GM12878 (cell line): ENCODE measurements at regions not wholly inside any gene's neighbourhood (a gene's known extent, or its start where the extent isn't known, plus 50 kb on each side); places are given as distances from the start of the nearest gene placed in this dataset.
A peak's percentile ranks its signal among the peaks of the same experiment; 100 is the strongest.

Experiments used
- ATAC-seq: fragments of 200-7000 bp; cut with Tn5 transposase; 3 replicates; pipeline ENCODE4 v1.9.1; 2020; ENCODE audit warnings: mild to moderate bottlenecking, moderate library complexity
- BruUV-seq: library from RNA; stranded (reverse); fragments of 400-500 nt; replicated peaks from 2 replicates; lab custom pipeline; 2021; lab: Mats Ljungman, UMichigan
- CTCF ChIA-PET: fragments of 300-600 bp; sonication (Branson Sonifier 250); formaldehyde crosslinking; extraction: SDS; loops from one replicate; lab custom pipeline; 2021; ENCODE audit warnings: inconsistent platforms; lab: Yijun Ruan, JAX
- POLR2A ChIA-PET: fragments of 350-600 bp; formaldehyde crosslinking; extraction: SDS; loops from one replicate; lab custom pipeline; 2021; ENCODE audit warnings: inconsistent platforms; lab: Charles Lee
- RAD21 ChIA-PET: fragments of 300-600 bp; sonication (Branson Sonifier 250); formaldehyde crosslinking; loops from one replicate; lab custom pipeline; 2023; ENCODE audit warnings: antibody characterized with exemption; ENCODE audit not compliant: unreplicated experiment; lab: Charles Lee
- SMC1A ChIA-PET: fragments of 300-600 bp; sonication (Branson Sonifier 250); formaldehyde crosslinking; loops from one replicate; lab custom pipeline; 2023; ENCODE audit not compliant: unreplicated experiment, uncharacterized antibody; lab: Charles Lee
- DNase-seq: peaks from one replicate; pipeline ENCODE4 v3.0.0-alpha.2; 2011; ENCODE audit warnings: low read depth, low spot score
- FAIRE-seq: peaks from 3 replicates; lab custom pipeline; 2011; peaks lifted over from hg19 to GRCh38; lab: Jason Lieb, UNC
- H2AFZ ChIP-seq: 2 replicates; pipeline ENCODE4 v1.6.0; 2011; ENCODE audit warnings: low read depth, low read length, control low read depth; ENCODE audit not compliant: control insufficient read depth
- H3K27ac ChIP-seq: 2 replicates; pipeline ENCODE4 v1.5.1; 2011; ENCODE audit warnings: control low read depth; ENCODE audit not compliant: control insufficient read depth, insufficient read depth
- H3K27me3 ChIP-seq, 2 experiments: replicated peaks in 1 of 2; 2 replicates each; pipeline versions ENCODE4 v1.6.0 to v1.6.1; 2011; ENCODE audit warnings: low read length in 1 of 2; ENCODE audit not compliant: control insufficient read depth in 2 of 2, insufficient read depth in 2 of 2
- H3K36me3 ChIP-seq, 2 experiments: 2 replicates each; pipeline ENCODE4 v1.5.1; 2011; ENCODE audit warnings: low read length in 1 of 2; ENCODE audit not compliant: control insufficient read depth in 2 of 2, insufficient read depth in 2 of 2
- H3K4me1 ChIP-seq: 2 replicates; pipeline ENCODE4 v1.6.1; 2011; ENCODE audit warnings: mild to moderate bottlenecking, low read length, moderate library complexity, mixed read lengths; ENCODE audit not compliant: control insufficient read depth, insufficient read depth
- H3K4me2 ChIP-seq: 2 replicates; pipeline ENCODE4 v1.6.0; 2011; ENCODE audit warnings: control low read depth; ENCODE audit not compliant: control insufficient read depth, insufficient read depth
- H3K4me3 ChIP-seq: fragments of 200-600 bp; sonication (generic); 2 replicates; pipeline ENCODE4 v1.5.1; 2016
- H3K79me2 ChIP-seq: 2 replicates; pipeline ENCODE4 v1.6.0; 2011; ENCODE audit warnings: low read length; ENCODE audit not compliant: control insufficient read depth, insufficient read depth
- H3K9ac ChIP-seq: 2 replicates; pipeline ENCODE4 v1.8.0; 2011; ENCODE audit warnings: low read length, control low read depth, mixed read lengths; ENCODE audit not compliant: control insufficient read depth, insufficient read depth
- H3K9me3 ChIP-seq: replicated peaks from 3 replicates; pipeline ENCODE4 v1.5.1; 2011; ENCODE audit warnings: mild to moderate bottlenecking, low read length; ENCODE audit not compliant: control insufficient read depth, insufficient read depth
- H4K20me1 ChIP-seq: 2 replicates; pipeline ENCODE4 v1.6.0; 2011; ENCODE audit not compliant: control insufficient read depth, insufficient read depth
- ATF2 ChIP-seq: IDR thresholded peaks from 2 replicates; pipeline ENCODE4 v1.6.1; 2012; ENCODE audit warnings: low read length, inconsistent platforms
- CBFB ChIP-seq: IDR thresholded peaks from 2 replicates; pipeline ENCODE4 v1.6.1; 2016; ENCODE audit warnings: antibody characterized with exemption, low read depth
- EED ChIP-seq: sonication (generic); IDR thresholded peaks from 2 replicates; pipeline ENCODE4 v1.6.1; 2016; ENCODE audit warnings: antibody characterized with exemption, low read depth
- EP300 ChIP-seq, 2 experiments: fragments of 150-350 bp in 1 of 2; IDR thresholded peaks; 2 replicates each; pipeline ENCODE4 v1.6.1; 2011 to 2012; ENCODE audit warnings: low read depth in 2 of 2, low read length in 2 of 2, borderline replicate concordance in 1 of 2, improper control_type of control experiment in 1 of 2, inconsistent platforms in 1 of 2; ENCODE audit not compliant: control insufficient read depth in 1 of 2
- KLF5 ChIP-seq: fragments of 450-650 bp; IDR thresholded peaks from 2 replicates; pipeline ENCODE4 v1.6.1; 2014; ENCODE audit warnings: mild to moderate bottlenecking; ENCODE audit not compliant: partially characterized antibody
- MEF2A ChIP-seq: IDR thresholded peaks from 2 replicates; pipeline ENCODE4 v1.6.1; 2011; ENCODE audit warnings: low read depth, mild to moderate bottlenecking, low read length, moderate library complexity; ENCODE audit not compliant: insufficient read depth
- MTA3 ChIP-seq: IDR thresholded peaks from 2 replicates; pipeline ENCODE4 v1.6.1; 2012; ENCODE audit warnings: low read length, inconsistent platforms, borderline replicate concordance
- NFIC ChIP-seq: IDR thresholded peaks from 2 replicates; pipeline ENCODE4 v1.6.1; 2012; ENCODE audit warnings: low read depth, mild to moderate bottlenecking, inconsistent platforms, low read length, moderate library complexity
- PML ChIP-seq: IDR thresholded peaks from 2 replicates; pipeline ENCODE4 v1.6.1; 2012; ENCODE audit warnings: low read length, inconsistent platforms
- POU2F2 ChIP-seq: IDR thresholded peaks from 3 replicates; pipeline ENCODE4 v1.6.1; 2011; ENCODE audit warnings: low read depth, mild to moderate bottlenecking, low read length, borderline replicate concordance
- RELB ChIP-seq: fragments of 450-650 bp; IDR thresholded peaks from 2 replicates; pipeline ENCODE4 v1.6.1; 2017; ENCODE audit warnings: low read depth, mild to moderate bottlenecking, moderate library complexity
- RUNX3 ChIP-seq: IDR thresholded peaks from 2 replicates; pipeline ENCODE4 v1.6.1; 2012; ENCODE audit warnings: low read length, inconsistent platforms
- WGBS: methylation state at CpG from one replicate; pipeline ENCODE4 v1.1.6; 2016; ENCODE audit warnings: low lambda C conversion rate; ENCODE audit not compliant: insufficient replicate concordance, insufficient coverage; ENCODE audit errors: missing lambda C conversion rate; 5-methylcytosine and 5-hydroxymethylcytosine counted together
- in situ Hi-C: fragments of 300-500 bp; cut with MboI; formaldehyde crosslinking; loops from 9 replicates; pipeline ENCODE4 v1.14.3; 2018; ENCODE audit warnings: mixed read lengths
- intact Hi-C: fragments of 100-400 bp; cut with micrococcal nuclease; formaldehyde crosslinking; loops from one replicate; pipeline ENCODE4 v1.14.2; 2022; ENCODE audit not compliant: unreplicated experiment

GRCh38 chr5:145408048-145408341 lies 427.1 kb downstream of the PRELID2 start:
- CTCF ChIA-PET: no interaction called here
- DNase-seq: peak; percentile 23
- in situ Hi-C loops: no loop called here
- no TSS peak for BruUV-seq
- peak overlapping the region; percentile 9; the same call in 1 of the 2 replicates for H3K27ac ChIP-seq
- no peaks in the 10 kb centered on the region for H3K79me2 ChIP-seq
- peaks cover 2% of the 10 kb centered on the region; the same call in 2 of the 3 replicates for H3K9me3 ChIP-seq
- no peak for TF ChIP-seq KLF5
- peak; percentile 70; the same call in 1 of the 2 replicates for TF ChIP-seq MEF2A
- TF ChIP-seq MTA3: peak; percentile 22; the same call in 1 of the 2 replicates
- peak; percentile 49; the same call in 1 of the 2 replicates for TF ChIP-seq NFIC
- peak; percentile 87 for TF ChIP-seq RUNX3
- 0 out of 2 replicates have a peak, but pooled peaks have one; percentile 10 for TF ChIP-seq PML
- TF ChIP-seq EED: 0 out of 2 replicates have a peak, but pooled peaks have one; percentile 15
- no peak for TF ChIP-seq EP300 (IDR thresholded peaks at IDR 0.05; ENCODE audit: borderline replicate concordance in 1 of 2, control insufficient read depth in 1 of 2, low read depth in 2 of 2, low read length in 2 of 2)
- TF ChIP-seq CBFB: 0 out of 2 replicates have a peak, but pooled peaks have one; percentile 49
- no peak for TF ChIP-seq RELB
- TF ChIP-seq POU2F2: 0 out of 3 replicates have a peak, but pooled peaks have one; percentile 44
- peak; percentile 46; the same call in 1 of the 2 replicates for TF ChIP-seq ATF2
- TF ChIP-seq, all 136 proteins: peak for 9
- FAIRE-seq (no peak), ATAC-seq (peak; percentile 63)
- Histone ChIP-seq H3K4me3 (no peak overlapping the region), H3K4me2 (no peak overlapping the region), H3K4me1 (no peaks in the 10 kb centered on the region; the same call in 1 of the 2 replicates), H2AFZ (no peak overlapping the region), H3K9ac (no peak overlapping the region), H4K20me1 (no peaks in the 10 kb centered on the region), H3K36me3 (no peaks in the 10 kb centered on the region), H3K27me3 (no peaks in the 10 kb centered on the region)
- ChIA-PET RAD21 (no interaction called here), SMC1A (interaction anchor here (0.6 kb wide), 1 partner anchor 10 kb away, joined by 3 read pairs; no protein-coding TSS in a partner anchor), POLR2A (interaction anchor here (0.6 kb wide), 1 partner anchor 20 kb away, joined by 3 read pairs; no protein-coding TSS in a partner anchor)
- intact Hi-C loops: no loop called here
- WGBS: 0% methylated on average over 1 of the region's 1 CpG
